K562 (cell line): ENCODE measurements at regions not wholly inside any gene's neighbourhood (a gene's known extent, or its start where the extent isn't known, plus 50 kb on each side); places are given as distances from the start of the nearest gene placed in this dataset.

ENCODE experiments used
- CTCF ChIP-seq, 3 experiments: IDR thresholded peaks in 2 of 3; conservative IDR thresholded peaks in 1 of 3; 2 replicates each; pipeline ENCODE4 v1.5.1; 2011 to 2012; ENCODE audit warnings: low read length in 3 of 3, mild to moderate bottlenecking in 3 of 3, control low read depth in 2 of 3, improper control_type of control experiment in 1 of 3, inconsistent platforms in 1 of 3, low read depth in 1 of 3, mixed read lengths in 1 of 3, moderate library complexity in 1 of 3; ENCODE audit not compliant: insufficient read depth in 2 of 3
- EZH2 ChIP-seq: IDR thresholded peaks from 2 replicates; pipeline ENCODE4 v1.6.1; 2012; ENCODE audit warnings: low read depth, mild to moderate bottlenecking, inconsistent platforms, low read length, borderline replicate concordance
- HDAC8 ChIP-seq: fragments of 450-650 bp; IDR thresholded peaks from 2 replicates; pipeline ENCODE4 v1.6.1; 2016; ENCODE audit warnings: mild to moderate bottlenecking, missing genetic modification characterization, moderate library complexity, missing compliant biosample characterization
- KAT7 ChIP-seq: sonication (generic); formaldehyde crosslinking; IDR thresholded peaks from 2 replicates; pipeline ENCODE4 v1.8.0; 2022; ENCODE audit warnings: missing genetic modification reagents, mild to moderate bottlenecking, borderline replicate concordance
- PCBP1 ChIP-seq: fragments of 200-400 bp; formaldehyde crosslinking; IDR thresholded peaks from 2 replicates; pipeline ENCODE4 v1.6.1; 2018; ENCODE audit warnings: mild to moderate bottlenecking, low read depth, low read length; ENCODE audit not compliant: poor library complexity, severe bottlenecking
- RBFOX2 ChIP-seq: fragments of 200-400 bp; formaldehyde crosslinking; IDR thresholded peaks from 2 replicates; pipeline ENCODE4 v1.6.1; 2017; ENCODE audit warnings: low read depth, mild to moderate bottlenecking, low read length, moderate library complexity
- SNRNP70 ChIP-seq: fragments of 200-400 bp; formaldehyde crosslinking; optimal IDR thresholded peaks from 2 replicates; pipeline ENCODE3; 2017; ENCODE audit warnings: low read depth, low read length
- SPI1 ChIP-seq: IDR thresholded peaks from 2 replicates; pipeline ENCODE4 v1.6.1; 2011; ENCODE audit warnings: low read depth, low read length, control low read depth, borderline replicate concordance
- TEAD4 ChIP-seq, 2 experiments: sonication (generic) in 1 of 2; formaldehyde crosslinking in 1 of 2; IDR thresholded peaks; 2 replicates each; pipeline versions ENCODE4 v1.6.1 to v1.8.0; 2012 to 2022; ENCODE audit warnings: borderline replicate concordance in 1 of 2, inconsistent platforms in 1 of 2, low read length in 1 of 2, mild to moderate bottlenecking in 1 of 2, missing genetic modification reagents in 1 of 2
- ZNF263 ChIP-seq: sonication (generic); formaldehyde crosslinking; IDR thresholded peaks from 2 replicates; pipeline ENCODE4 v1.8.0; 2022; ENCODE audit warnings: mild to moderate bottlenecking, missing genetic modification reagents, borderline replicate concordance
- ZNF347 ChIP-seq: fragments of 450-650 bp; formaldehyde crosslinking; IDR thresholded peaks from 2 replicates; pipeline ENCODE4 v1.4.0; 2020; ENCODE audit warnings: low read depth, mild to moderate bottlenecking, moderate library complexity
- TF ChIP-seq, protein P1 (sequence below): fragments of 450-650 bp; formaldehyde crosslinking; IDR thresholded peaks from 2 replicates; pipeline ENCODE4 v1.4.0; 2022; ENCODE audit warnings: missing genetic modification characterization
- TF ChIP-seq, protein P2 (sequence below): sonication (generic); formaldehyde crosslinking; IDR thresholded peaks from 2 replicates; pipeline ENCODE4 v1.8.0; 2022; ENCODE audit warnings: mild to moderate bottlenecking, missing genetic modification reagents

DNA sequence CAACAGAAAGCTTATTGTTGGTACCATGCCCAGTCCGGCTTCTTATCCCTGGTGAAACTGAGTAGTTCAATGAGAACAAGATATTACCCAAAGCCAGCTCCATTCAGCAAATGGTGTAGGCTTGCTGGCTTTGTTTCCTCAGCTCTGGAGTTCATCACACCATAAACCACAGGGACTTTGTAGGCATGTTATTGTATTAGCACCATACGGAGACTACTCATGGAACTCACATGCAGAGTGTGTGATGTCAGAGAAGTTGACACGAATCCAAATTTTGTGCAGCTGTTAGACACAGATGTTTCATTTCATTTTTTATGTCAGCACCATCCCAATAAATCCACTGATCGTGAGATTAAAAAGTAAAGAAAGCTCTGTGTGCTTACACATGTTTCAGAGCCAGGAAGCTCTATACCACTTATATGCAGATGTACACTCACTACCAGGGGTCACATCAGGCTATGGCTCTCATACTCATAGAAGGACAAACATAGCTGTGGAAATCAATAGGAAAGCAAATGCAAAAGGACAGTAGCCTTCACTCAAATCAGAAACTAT lies 63.4 kb upstream of the LEKR1 start:
- TF ChIP-seq PCBP1: no peak
- TF ChIP-seq, protein P1, sequence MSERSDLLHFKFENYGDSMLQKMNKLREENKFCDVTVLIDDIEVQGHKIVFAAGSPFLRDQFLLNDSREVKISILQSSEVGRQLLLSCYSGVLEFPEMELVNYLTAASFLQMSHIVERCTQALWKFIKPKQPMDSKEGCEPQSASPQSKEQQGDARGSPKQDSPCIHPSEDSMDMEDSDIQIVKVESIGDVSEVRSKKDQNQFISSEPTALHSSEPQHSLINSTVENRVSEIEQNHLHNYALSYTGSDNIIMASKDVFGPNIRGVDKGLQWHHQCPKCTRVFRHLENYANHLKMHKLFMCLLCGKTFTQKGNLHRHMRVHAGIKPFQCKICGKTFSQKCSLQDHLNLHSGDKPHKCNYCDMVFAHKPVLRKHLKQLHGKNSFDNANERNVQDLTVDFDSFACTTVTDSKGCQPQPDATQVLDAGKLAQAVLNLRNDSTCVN (CRISPR knock-in tag): no peak
- TF ChIP-seq TEAD4 (IDR thresholded peaks at IDR 0.05; ENCODE audit: low read length): no peak
- TF ChIP-seq TEAD4 (CRISPR knock-in tag; IDR thresholded peaks at IDR 0.05; ENCODE audit: borderline replicate concordance): no peak
- TF ChIP-seq ZNF347 (CRISPR knock-in tag): no peak
- TF ChIP-seq CTCF (IDR thresholded peaks at IDR 0.05 in 2 of 3, conservative IDR thresholded peaks at IDR 0.05 in 1 of 3; ENCODE audit: insufficient read depth in 2 of 3, low read depth in 1 of 3, low read length in 3 of 3): no peak
- no peak for TF ChIP-seq HDAC8 (tag)
- no peak for TF ChIP-seq ZNF263 (CRISPR knock-in tag)
- TF ChIP-seq, protein P2, sequence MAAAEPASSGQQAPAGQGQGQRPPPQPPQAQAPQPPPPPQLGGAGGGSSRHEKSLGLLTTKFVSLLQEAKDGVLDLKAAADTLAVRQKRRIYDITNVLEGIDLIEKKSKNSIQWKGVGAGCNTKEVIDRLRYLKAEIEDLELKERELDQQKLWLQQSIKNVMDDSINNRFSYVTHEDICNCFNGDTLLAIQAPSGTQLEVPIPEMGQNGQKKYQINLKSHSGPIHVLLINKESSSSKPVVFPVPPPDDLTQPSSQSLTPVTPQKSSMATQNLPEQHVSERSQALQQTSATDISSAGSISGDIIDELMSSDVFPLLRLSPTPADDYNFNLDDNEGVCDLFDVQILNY (CRISPR knock-in tag): no peak
- TF ChIP-seq SPI1: no peak
- no peak for TF ChIP-seq RBFOX2
- TF ChIP-seq KAT7 (CRISPR knock-in tag): no peak
- no peak for TF ChIP-seq EZH2
- no peak for TF ChIP-seq SNRNP70
